ENCODE measurements at regions not wholly inside any gene's neighbourhood (a gene's known extent, or its start where the extent isn't known, plus 50 kb on each side); places are given as distances from the start of the nearest gene placed in this dataset.

- no peak for TF ChIP-seq ZNF384 (IDR thresholded peaks at IDR 0.05)
- no peak for TF ChIP-seq L3MBTL2 (conservative IDR thresholded peaks at IDR 0.05)
- TF ChIP-seq BHLHE40 (IDR thresholded peaks at IDR 0.05; ENCODE audit: borderline replicate concordance): no peak
- TF ChIP-seq SP1 (IDR thresholded peaks at IDR 0.05): no peak
- TF ChIP-seq FOXA1 (IDR thresholded peaks at IDR 0.05): no peak
- TF ChIP-seq NFRKB (IDR thresholded peaks at IDR 0.05): no peak
- TF ChIP-seq FOXK2 (IDR thresholded peaks at IDR 0.05): no peak
- TF ChIP-seq SUZ12 (IDR thresholded peaks at IDR 0.05): no peak
- TF ChIP-seq CTBP1 (IDR thresholded peaks at IDR 0.05; ENCODE audit: borderline replicate concordance): no peak
- no peak for TF ChIP-seq TARDBP (IDR thresholded peaks at IDR 0.05)
These were observed 290.8 kb upstream of the MDGA2 start for GRCh38 chr14:47966076-47966810.

Data from HEK293T (cell line).